DND-41 (cell line): ENCODE measurements at regions not wholly inside any gene's neighbourhood (a gene's known extent, or its start where the extent isn't known, plus 50 kb on each side); places are given as distances from the start of the nearest gene placed in this dataset.

Experiments used
- CTCF ChIP-seq: IDR thresholded peaks from 2 replicates; pipeline ENCODE4 v1.5.1; 2012; ENCODE audit warnings: borderline replicate concordance, low read length, moderate library complexity, mild to moderate bottlenecking; ENCODE audit not compliant: poor library complexity, severe bottlenecking; ENCODE audit errors: extremely low read depth
- EZH2 ChIP-seq: IDR thresholded peaks from 3 replicates; pipeline ENCODE4 v1.6.1; 2012; ENCODE audit warnings: borderline replicate concordance, low read depth, mild to moderate bottlenecking, moderate library complexity, low read length, inconsistent platforms; ENCODE audit not compliant: severe bottlenecking

- no peak for TF ChIP-seq CTCF
- TF ChIP-seq EZH2 = no peak
Observed at GRCh38 chr3:31103181-31103580, 208.7 kb upstream of the GADL1 start.
